Right renal cortex interstitium (tissue), 3 donors: ENCODE measurements at regions not wholly inside any gene's neighbourhood (a gene's known extent, or its start where the extent isn't known, plus 50 kb on each side); places are given as distances from the start of the nearest gene placed in this dataset.

Source experiments
- DNase-seq, 3 donors: peaks; one replicate each; pipeline ENCODE4 v3.0.0-alpha.2; 2013; ENCODE audit warnings: low read depth in 3 of 3, low spot score in 2 of 3

DNA sequence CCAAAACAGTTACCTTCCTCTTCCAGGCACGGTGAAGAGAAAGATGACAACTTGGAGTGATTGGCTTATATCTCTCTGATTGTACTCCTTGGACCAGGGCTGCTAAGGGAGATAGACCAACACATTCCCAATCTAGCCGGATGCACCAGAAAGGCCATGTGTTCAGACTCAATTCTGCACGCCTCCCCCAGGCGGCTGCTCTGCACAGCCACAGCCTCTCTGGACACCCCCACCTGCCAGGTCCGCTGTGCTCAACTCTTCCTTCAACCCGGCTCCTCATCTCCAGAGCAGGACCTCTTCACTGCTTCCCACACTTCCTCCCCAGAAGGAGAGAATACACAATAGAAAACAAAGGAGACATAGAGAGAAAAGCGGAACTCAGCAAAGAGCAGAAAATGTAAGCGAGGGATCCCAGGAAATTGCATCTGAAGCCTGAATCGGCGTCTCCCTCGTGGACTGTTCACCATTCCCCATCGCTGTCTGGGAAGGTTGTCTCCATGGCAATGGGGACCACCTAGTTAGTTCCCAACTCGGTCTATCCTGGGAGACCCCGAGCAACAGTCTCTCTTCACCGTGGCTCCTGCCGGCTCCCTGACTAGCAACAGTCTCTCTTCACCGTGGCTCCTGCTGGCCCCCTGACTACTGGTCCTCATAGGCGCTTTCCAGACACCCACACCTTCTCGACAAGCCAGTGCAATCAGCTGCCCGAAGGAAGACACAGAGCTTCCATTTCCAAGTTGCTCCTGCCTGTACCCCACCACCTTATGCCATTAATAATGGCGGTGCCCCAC lies 361.7 kb upstream of the MYT1L start:
- no peak for DNase-seq

DNA sequence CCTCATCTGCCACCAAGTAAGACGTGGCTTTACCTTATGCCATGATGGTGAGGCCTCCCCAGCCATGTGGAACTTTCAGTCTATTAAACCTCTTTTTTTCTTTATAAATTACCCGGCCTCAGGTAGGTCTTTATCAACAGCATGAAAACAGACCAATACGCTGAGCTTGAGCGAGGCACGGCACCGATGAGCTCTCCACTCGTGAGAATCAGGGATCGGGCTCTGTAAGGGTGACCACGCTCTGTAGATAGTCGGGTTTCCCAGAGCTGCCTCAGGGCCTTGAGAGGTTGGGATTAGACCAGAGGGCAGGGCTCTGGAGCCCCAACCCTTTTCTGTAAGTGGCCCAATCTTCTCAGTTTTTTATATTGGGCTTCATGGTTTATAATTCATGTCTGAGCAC lies 360.3 kb upstream of the MYT1L start:
- no peak for DNase-seq

DNA sequence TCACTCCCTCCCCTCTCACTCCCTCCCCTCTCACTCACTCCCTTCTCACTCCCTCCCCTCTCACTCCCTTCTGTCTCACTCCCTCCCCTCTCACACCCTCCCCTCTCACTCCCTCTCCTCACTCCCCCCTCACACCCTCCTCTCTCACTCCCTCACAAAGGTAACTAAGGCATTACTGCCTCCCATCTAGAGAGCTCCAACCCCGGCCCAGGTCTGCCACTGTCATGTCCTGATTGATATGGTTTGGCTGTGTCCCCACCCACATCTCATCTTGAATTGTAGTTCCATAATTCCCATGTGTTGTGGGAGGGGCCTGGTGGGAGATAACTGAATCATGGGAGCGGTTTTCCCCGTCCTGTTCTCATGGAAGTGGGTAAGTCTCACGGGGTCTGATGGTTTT lies 359.9 kb upstream of the MYT1L start:
- no peak for DNase-seq

DNA sequence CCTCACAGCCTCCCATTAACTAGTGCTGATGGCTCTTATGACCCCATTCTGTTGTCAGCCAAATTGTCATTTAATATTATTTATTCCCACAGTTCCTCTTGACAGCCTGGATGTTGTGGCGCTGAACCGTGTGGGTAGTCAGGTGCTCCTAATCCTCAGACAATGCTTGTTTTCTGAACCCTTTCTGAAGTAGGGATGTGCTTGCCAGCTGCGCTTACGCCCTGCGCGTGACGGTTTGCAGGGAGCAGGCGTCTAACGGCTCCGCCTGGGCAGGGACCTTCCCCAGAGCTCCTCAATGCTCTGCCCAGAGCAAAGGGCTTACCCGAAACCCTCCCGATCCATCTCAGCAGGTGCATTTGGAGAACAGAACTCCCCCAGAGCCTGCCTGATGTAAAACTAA lies 358.2 kb upstream of the MYT1L start:
- DNase-seq: no peak

DNA sequence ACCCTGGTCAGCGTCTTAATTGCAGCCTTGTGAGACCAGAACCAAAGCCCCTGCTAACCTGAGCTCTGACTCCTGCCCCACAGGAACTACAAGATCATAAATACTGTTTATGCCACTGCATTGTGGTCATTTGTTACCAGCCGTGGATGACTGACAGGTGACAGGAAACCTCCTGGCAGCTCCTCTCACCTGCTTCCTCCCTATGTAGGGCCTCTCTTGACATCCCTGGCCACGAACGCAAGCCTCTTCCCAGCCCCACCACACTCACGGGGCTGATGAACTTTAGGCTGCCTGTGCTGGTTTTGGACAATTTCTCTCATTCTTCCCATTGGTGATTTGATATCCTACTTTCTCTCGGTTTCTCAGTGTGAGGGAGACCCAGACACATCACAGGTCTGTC lies 357.2 kb upstream of the MYT1L start:
- DNase-seq: no peak

DNA sequence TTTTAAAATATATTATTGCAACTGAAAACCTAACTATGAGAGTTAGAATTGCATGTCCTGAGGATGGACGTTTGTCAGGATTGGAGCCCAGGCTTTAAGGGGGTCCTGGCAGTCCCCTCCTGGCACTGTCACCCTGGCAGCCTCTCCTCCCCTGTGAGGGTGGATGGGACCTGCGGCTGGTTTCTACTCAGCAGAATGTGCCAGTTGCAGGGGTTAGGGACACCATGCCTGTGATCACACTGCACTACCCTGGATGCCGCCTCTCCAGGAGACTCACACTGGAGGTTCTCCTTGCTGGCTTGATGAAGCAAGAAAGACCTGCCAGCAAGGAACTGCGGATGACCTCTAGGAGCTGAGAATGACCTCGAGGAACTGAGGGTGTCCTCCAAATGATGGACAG lies 356.7 kb upstream of the MYT1L start:
- no peak for DNase-seq

DNA sequence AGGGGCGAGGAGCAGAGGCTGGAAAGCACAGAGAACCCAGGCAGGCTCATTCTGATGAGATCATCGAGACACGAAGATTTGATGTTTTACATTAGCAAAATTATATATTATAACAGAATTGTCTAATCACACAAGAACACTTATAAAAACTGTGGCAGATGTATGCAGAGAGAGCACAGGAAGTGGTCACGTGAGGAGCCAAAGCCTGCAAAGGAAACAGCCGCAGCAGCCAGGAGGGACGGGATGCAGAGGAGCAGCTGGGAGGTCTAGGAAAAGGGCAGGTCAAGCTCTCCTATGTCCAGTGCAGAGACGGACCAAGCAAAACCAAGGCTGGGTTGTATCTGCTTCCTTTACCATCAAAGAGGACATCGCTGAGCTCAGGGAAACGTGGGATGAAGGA lies 355.1 kb upstream of the MYT1L start:
- DNase-seq: no peak

DNA sequence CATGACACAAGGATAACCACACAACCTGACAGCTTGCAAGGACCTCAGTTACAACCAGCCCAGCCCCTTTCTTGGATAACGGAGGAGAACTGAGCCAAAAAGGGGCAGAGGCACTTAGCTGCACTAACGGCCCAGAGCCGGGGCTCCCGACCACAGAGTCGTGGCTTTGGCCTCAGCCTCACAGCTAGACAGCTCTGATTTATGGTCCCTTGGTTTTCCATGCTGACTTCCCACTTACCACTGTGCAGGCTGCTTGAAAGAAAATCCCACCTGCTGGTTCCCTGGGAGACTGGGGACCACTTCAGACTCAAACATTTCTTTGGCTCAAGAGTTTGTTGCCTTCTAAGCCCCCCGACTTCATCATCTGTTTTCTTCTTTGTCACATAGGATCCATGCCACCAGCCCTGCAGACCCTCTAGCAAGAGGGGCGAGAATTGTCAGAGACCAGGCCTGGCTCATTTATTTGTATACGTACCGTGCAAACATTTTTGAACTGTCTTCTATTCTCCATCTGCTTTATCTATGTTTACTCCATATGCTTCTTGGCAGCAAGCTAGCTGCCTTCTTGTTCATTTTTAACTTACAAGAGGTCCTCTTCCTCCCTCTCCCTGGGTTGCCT lies 352.6 kb upstream of the MYT1L start:
- DNase-seq: no peak

DNA sequence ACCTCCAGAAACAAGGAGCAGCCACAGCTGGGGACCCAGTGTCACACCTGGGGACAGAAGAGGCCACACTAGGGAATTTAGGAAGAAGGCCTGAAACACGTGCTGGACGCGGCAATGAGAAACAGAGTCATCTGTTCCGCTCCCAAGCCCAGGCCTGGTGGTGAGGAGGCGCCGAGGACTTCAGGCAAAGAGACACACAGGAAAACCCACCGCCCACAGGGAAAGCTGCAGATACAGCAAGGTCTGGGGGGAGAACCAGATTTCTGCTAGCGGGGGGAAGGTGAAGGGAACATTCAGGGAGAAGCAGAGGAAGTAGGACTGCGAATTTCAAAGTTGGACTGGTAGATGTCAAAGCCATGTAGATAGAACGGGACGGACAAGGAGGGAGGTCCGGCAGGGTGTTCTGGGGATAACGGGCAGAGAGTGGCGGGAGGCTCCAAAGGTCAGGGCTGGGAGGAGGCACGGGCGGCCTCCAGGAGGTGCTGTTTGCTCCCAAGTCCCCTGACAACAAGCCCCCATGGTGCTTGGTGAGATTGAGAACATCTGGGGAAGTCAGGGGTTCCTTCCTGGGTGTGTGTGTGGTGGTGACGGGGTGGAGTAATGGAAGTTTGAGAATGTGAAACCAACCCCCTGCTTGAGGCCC lies 351.7 kb upstream of the MYT1L start:
- no peak for DNase-seq

DNA sequence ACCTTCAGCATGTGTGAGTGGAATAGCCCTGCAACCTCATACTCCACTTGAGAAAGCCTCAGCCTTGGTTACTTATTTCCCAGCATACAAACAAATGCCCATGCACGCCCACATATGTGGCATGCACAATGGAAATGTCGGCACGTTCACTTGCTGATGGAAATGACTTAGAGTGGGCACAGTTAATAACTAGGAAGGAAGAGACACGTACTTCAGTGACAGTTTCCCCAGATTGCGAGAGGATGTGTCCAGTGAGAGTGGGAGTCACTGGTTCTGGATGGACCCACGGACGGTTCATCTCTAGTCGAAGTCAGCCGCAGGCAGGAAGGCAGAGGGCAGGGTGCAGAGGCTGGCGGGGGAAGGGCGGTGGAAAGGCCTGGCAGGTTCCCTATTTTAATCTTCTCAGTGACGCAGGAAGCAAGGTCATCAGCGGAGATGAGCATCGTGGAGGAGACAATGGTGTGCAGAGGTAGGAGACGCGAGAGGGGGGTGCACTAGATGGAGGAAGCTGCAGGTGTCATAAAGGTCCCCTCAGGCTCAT lies 350.7 kb upstream of the MYT1L start:
- DNase-seq: no peak

DNA sequence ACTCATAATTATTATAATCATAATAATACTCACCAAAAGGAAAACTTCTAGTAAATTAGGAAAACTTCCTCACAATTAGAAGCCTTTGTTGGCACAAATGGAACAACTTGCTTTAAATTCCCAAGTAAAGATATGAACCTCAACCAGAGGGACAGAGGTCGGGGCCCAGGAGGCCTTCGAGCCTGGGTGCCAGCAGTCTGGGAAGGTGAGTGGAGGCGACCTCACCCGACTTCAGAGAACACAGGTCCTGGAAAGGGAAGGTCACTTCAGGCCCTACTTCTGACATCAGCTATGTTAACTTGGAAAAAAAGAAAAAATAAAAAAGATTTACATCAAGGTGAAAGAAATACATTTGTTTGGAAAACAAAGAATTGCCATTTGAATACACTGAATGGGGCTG lies 350.0 kb upstream of the MYT1L start:
- DNase-seq: no peak

DNA sequence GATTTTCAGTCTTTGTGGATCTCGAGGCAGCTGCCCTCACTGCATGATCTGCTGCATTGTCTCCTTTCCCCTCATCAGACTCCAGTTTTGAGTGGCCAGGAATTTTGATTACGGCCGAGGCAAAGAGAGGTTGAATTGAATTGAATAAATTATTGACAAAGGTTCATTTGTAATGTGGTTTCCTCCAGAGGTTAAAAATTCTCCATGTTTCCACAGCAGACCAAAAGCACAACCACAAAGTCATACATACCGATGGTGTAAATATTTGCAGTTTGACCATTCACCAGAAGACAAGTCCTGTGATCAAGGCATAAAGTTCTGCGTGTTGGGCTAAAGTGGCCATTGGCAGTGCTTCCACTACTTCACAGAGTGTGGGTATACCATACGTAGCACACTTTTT lies 343.8 kb upstream of the MYT1L start:
- no peak for DNase-seq

DNA sequence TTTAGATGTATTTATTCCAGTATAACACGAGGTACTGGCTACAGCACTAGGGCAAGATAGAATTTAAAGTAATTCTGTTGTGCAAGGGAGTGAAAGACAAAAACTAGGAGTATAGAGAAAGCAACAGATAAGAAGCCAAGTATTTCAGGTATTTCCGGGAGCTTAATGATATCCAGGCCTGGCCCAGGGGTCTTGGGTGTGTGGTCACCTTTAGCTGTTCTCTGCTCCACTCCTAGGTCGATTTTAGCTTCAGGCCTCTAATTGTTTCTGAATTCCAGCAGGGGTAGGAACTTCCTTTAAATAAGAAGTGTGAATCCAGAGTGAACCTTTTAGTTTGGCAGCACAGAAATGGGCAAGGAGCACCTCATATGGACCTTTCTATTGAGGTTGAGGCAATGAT lies 342.3 kb upstream of the MYT1L start:
- DNase-seq: no peak

DNA sequence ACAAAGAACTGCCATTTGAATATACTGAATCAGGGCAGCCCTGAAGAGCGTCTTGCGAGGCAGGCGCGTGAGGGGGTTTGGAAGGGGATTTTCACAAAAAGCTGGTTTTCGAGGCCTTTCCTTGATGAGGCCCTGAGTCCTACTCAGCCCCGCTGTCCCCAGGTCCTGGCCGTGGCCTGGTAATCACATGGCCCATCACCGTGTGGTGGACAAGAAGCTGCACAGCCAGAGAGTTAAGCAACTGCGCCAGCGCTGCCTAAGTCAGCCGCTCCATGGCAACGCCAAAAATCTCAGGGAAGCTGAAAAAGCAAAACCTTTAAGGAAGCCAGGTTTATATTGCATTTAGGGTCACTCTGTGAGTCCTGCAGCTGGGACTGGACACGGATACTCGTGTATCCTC lies 341.2 kb upstream of the MYT1L start:
- DNase-seq: no peak

DNA sequence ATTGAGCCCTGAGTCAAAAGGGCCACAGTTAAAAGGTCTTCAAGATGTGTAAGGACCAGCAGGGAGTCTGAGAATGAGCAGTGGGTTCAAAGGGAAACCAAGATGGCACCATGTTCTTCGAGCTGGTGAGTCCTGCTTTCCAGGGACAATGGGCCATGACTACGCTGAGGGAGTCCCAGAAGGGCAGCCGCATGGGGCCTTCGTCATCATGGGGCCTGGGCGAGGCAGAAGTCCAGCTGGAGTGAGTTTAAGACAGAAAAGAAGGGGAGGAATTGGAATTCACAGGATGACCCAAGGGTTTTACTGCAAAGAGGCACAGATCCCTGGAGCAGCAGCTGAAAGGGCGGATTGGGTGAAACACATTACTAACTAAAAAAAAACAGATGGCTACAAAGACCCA lies 340.8 kb upstream of the MYT1L start:
- no peak for DNase-seq

DNA sequence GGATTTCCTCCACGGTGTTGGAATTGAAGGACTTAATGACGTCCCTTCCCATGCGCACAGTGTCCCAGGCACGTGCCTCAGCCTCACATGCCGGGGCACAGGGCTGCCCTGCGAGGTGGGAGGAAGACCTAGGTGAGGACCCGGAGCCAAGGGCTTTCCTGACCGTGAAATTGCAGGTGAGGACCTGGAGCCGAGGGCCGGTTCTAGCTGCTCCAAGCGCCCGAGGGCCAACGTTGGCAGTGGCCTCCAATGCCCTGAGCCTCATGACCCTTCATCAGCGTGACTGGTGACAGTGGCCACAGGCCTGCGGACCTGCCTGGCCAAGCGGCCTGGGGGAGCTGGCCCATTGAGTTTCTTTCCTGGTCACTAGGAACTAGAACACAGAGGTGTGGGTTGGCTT lies 338.2 kb upstream of the MYT1L start:
- DNase-seq: no peak

DNA sequence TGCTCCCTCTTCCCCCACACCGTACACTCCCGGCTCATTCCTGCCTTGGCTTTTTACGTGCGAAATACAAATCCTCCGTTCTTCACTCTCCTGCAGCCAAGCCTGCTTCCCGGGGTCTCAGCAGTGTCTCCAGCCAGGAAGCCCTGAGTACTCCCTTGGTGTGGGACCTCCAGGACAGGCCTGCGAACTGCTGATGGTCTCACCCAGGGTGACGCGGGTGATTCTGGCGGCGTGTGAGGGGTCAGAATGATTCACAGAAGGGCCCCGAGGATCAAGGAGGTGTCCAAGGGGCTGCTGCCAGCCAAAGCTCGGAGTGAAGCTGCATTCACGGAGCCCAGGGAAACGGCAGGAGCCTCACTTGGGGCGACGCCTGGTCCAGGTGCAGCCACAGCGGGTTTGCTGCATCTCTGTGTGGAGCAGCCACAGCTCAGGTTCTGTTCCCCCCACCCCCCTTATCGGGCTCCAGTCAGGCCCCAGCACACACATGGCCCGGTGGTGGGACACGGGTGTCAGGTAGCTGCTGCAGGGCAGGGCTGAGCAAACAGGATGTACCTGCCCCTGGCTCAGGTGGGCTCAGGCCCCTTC lies 337.7 kb upstream of the MYT1L start:
- no peak for DNase-seq

DNA sequence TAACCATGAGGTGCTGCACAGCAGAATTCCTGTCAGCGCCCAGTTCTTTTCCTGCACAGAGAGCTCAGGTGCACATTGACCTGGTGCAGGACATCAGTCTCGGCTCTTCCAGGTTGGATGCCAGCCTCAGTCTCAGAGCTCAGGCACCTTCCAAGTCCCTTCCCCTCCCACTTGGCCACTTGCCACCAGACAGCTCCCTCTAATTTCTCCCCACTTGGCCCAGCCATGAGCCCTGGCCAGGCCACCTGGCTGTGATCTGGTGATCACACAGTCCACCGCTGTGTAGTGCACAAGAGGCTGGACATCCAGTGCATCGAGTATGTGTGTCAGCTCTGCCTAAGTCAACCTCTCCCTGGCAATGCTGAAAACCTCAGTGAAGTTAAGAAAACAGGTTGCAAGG lies 336.6 kb upstream of the MYT1L start:
- DNase-seq: no peak

DNA sequence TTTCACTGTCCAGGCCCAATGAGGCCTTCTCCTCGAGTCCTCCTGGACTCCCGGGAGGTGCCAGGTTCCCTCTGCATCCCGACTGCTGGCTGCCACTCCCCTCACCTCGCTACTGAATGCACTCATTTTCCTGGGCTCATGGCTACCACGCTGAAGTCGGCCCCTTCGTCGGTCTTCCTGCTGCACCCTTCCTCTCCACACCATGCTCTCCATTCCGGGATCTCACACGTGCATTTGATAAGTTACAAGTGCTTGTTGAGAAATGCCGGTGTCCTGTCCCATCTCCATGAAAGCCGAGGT lies 334.7 kb upstream of the MYT1L start:
- DNase-seq: no peak

DNA sequence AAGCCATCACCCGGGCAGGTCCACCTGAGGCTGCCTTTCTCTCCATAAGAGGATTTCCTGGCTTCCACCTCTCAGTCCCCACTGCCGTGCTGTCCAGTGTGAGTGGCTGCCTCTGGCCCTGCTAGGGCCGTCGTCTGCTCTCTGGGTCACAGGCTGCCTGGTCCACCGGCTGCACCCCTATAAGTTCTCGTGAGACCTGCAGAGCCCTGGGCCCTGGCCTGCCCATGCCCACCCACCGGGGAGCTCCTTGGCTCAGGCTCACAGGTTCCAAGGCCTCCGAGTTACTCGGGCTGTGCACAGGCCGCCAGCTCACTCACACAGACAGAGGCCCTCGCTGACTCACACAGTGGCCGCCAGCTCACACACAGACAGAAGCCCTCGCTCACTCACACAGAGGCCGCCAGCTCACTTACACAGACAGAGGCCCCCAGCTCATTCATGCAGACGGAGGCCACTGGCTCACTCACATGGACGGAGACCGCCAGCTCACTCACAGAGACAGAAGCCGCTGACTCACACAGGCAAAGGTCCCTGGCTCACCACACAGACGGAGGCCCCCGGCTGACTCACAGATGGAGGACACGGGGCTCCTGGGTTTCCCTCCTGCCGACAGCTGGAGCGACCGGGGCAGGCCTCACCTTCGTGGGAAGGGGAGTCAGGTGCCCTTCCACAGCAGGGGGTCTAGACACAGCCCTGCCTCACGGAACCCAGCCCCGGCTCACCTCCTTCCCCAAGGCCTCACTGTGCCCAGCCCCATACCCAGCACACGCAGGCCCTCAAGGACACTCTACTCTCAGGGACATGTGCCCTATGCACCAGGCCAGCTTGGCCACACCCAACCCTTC lies 334.1 kb upstream of the MYT1L start:
- DNase-seq: no peak
